IMR-90 (cell line): ENCODE measurements at regions not wholly inside any gene's neighbourhood (a gene's known extent, or its start where the extent isn't known, plus 50 kb on each side); places are given as distances from the start of the nearest gene placed in this dataset.

Experiments used
- ATAC-seq: fragments of 200-7000 bp; cut with Tn5 transposase; 2 replicates; pipeline ENCODE4 v1.9.1; 2020; ENCODE audit warnings: low read depth, mild to moderate bottlenecking, moderate library complexity
- BruUV-seq: library from RNA; stranded (reverse); fragments of 400-500 nt; replicated peaks from 2 replicates; lab custom pipeline; 2021; lab: Mats Ljungman, UMichigan
- CTCF ChIA-PET: fragments of 300-600 bp; formaldehyde crosslinking; extraction: SDS; loops from one replicate; lab custom pipeline; 2021; ENCODE audit warnings: antibody characterized with exemption; lab: Yijun Ruan, JAX
- POLR2A ChIA-PET: fragments of 300-600 bp; sonication (Branson Sonifier 250); formaldehyde crosslinking; loops from one replicate; lab custom pipeline; 2022; ENCODE audit warnings: antibody characterized with exemption; ENCODE audit not compliant: unreplicated experiment; lab: Charles Lee
- DNase-seq: peaks from one replicate; pipeline ENCODE4 v3.0.0; 2013
- H2AFZ ChIP-seq: replicated peaks from 2 replicates; pipeline ENCODE3; 2013; ENCODE audit warnings: low read length, mild to moderate bottlenecking; ENCODE audit not compliant: poor library complexity
- H2AK5ac ChIP-seq: 2 replicates; pipeline ENCODE4 v1.6.1; 2013; ENCODE audit warnings: low read depth, low read length, inconsistent platforms
- H2AK9ac ChIP-seq: replicated peaks from 2 replicates; pipeline ENCODE3; 2013; ENCODE audit warnings: mild to moderate bottlenecking, low read depth, low read length, moderate library complexity; ENCODE audit not compliant: poor library complexity
- H2BK120ac ChIP-seq: 2 replicates; pipeline ENCODE4 v1.6.1; 2013; ENCODE audit warnings: low read depth, low read length, inconsistent platforms
- H2BK15ac ChIP-seq: 3 replicates; pipeline ENCODE4 v1.6.1; 2013; ENCODE audit warnings: low read depth, low read length, inconsistent platforms
- H2BK20ac ChIP-seq: 2 replicates; pipeline ENCODE4 v1.6.1; 2013; ENCODE audit warnings: low read depth, mild to moderate bottlenecking, inconsistent platforms, low read length, moderate library complexity
- H2BK5ac ChIP-seq: 2 replicates; pipeline ENCODE4 v1.6.1; 2013; ENCODE audit warnings: mild to moderate bottlenecking, low read depth, low read length, inconsistent platforms; ENCODE audit not compliant: poor library complexity, severe bottlenecking
- H3K14ac ChIP-seq: replicated peaks from 2 replicates; pipeline ENCODE4 v1.6.1; 2013; ENCODE audit warnings: low read depth, low read length, inconsistent platforms
- H3K18ac ChIP-seq: 2 replicates; pipeline ENCODE4 v1.6.1; 2013; ENCODE audit warnings: low read depth, low read length, control low read depth
- H3K23ac ChIP-seq: 2 replicates; pipeline ENCODE4 v1.6.1; 2013; ENCODE audit warnings: low read depth, low read length, inconsistent platforms
- H3K27ac ChIP-seq: 2 replicates; pipeline ENCODE4 v1.5.1; 2013; ENCODE audit warnings: mild to moderate bottlenecking, control low read depth, low read length; ENCODE audit not compliant: insufficient read depth
- H3K27me3 ChIP-seq: 2 replicates; pipeline ENCODE4 v1.6.1; 2013; ENCODE audit warnings: low read length; ENCODE audit not compliant: control insufficient read depth, insufficient read depth
- H3K36me3 ChIP-seq: 2 replicates; pipeline ENCODE4 v1.6.1; 2013; ENCODE audit warnings: low read length, mixed read lengths; ENCODE audit not compliant: control insufficient read depth, insufficient read depth
- H3K4ac ChIP-seq: 2 replicates; pipeline ENCODE4 v1.6.1; 2013; ENCODE audit warnings: low read depth, low read length, inconsistent platforms
- H3K4me1 ChIP-seq: 2 replicates; pipeline ENCODE4 v1.6.1; 2013; ENCODE audit warnings: low read length, mixed read lengths; ENCODE audit not compliant: control insufficient read depth, insufficient read depth
- H3K4me2 ChIP-seq: 2 replicates; pipeline ENCODE4 v1.6.1; 2013; ENCODE audit warnings: low read depth, mild to moderate bottlenecking, control low read depth, low read length, moderate library complexity
- H3K4me3 ChIP-seq: 2 replicates; pipeline ENCODE4 v1.5.1; 2013; ENCODE audit warnings: low read depth, mild to moderate bottlenecking, control low read depth, low read length, moderate library complexity; ENCODE audit not compliant: insufficient read depth
- H3K56ac ChIP-seq: 2 replicates; pipeline ENCODE4 v1.6.1; 2013; ENCODE audit warnings: low read length, inconsistent platforms; ENCODE audit not compliant: insufficient read depth; ENCODE audit errors: extremely low read depth
- H3K79me1 ChIP-seq, 2 experiments: 2 replicates each; pipeline ENCODE4 v1.6.1; 2013; ENCODE audit warnings: low read length in 2 of 2, inconsistent platforms in 1 of 2, low read depth in 1 of 2
- H3K9ac ChIP-seq: 2 replicates; pipeline ENCODE4 v1.6.1; 2013; ENCODE audit warnings: low read depth, low read length, control low read depth
- H3K9me1 ChIP-seq: 2 replicates; pipeline ENCODE4 v1.6.1; 2013; ENCODE audit warnings: low read length, inconsistent platforms; ENCODE audit not compliant: insufficient read depth
- H3K9me3 ChIP-seq: 2 replicates; pipeline ENCODE4 v1.6.1; 2013; ENCODE audit warnings: low read length; ENCODE audit not compliant: control insufficient read depth, insufficient read depth
- H4K20me1 ChIP-seq: 2 replicates; pipeline ENCODE4 v1.6.1; 2013; ENCODE audit warnings: low read length, inconsistent platforms; ENCODE audit not compliant: insufficient read depth
- H4K5ac ChIP-seq: 2 replicates; pipeline ENCODE4 v1.6.1; 2013; ENCODE audit warnings: mild to moderate bottlenecking, low read depth, low read length, control low read depth
- H4K8ac ChIP-seq, 2 experiments: 2 replicates each; pipeline ENCODE4 v1.6.1; 2013; ENCODE audit warnings: low read depth in 2 of 2, low read length in 2 of 2, control low read depth in 1 of 2, inconsistent platforms in 1 of 2
- H4K91ac ChIP-seq: 2 replicates; pipeline ENCODE4 v1.6.1; 2013; ENCODE audit warnings: low read depth, low read length, inconsistent platforms; ENCODE audit not compliant: insufficient read depth
- MXI1 ChIP-seq: IDR thresholded peaks from 2 replicates; pipeline ENCODE4 v1.6.1; 2012; ENCODE audit warnings: low read depth, mild to moderate bottlenecking, low read length, moderate library complexity, borderline replicate concordance
- whole genome bisulfite sequencing, 2 experiments: methylation state at CpG; one replicate each; pipeline versions ENCODE4 v1.1.5 to v1.1.7; 2013; ENCODE audit warnings: missing lambda C conversion rate in 2 of 2; ENCODE audit not compliant: insufficient read length in 1 of 2; ENCODE audit errors: extremely low coverage in 2 of 2; 5-methylcytosine and 5-hydroxymethylcytosine counted together
- dilution Hi-C: fragments of 300-500 bp; cut with HindIII; formaldehyde crosslinking; loops from one replicate; pipeline ENCODE4 v1.14.3; 2018; ENCODE audit warnings: low sequenced_read_pairs; ENCODE audit not compliant: unreplicated experiment
- in situ Hi-C: fragments of 300-500 bp; cut with MboI; formaldehyde crosslinking; loops from 3 replicates; pipeline ENCODE4 v1.14.3; 2019; ENCODE audit warnings: low sequenced_read_pairs, inconsistent platforms, mixed read lengths
- intact Hi-C: fragments of 100-400 bp; cut with micrococcal nuclease; formaldehyde crosslinking; loops from 2 replicates; pipeline ENCODE4 v1.10.0; 2022
- TF ChIP-seq, protein P1 (sequence below): conservative IDR thresholded peaks from 2 replicates; pipeline ENCODE4 v1.5.1; 2012; ENCODE audit warnings: mild to moderate bottlenecking, low read depth, low read length, improper control_type of control experiment

DNA sequence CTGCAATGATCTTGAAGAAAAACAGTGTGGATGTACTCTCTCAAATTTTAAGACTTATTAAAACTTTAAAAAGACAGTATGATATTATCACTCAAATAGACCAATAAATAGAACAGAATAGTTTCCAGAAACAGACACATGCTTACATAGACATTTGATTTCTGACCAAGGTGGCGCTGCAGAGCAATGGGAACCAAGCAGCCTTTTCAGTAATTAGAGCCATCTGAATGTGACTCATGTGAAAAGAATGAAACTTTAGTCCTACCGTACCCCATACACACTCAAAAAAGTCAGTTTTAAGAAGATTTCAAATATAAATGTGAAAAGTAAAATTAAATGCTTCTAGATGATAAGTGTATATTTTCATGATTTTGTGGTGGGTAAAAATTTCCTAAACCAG, 74.2 kb upstream of the MS4A8 start:
- H4K20me1 ChIP-seq = no peaks in the 10 kb centered on the region
- no peak overlapping the region for H3K4ac ChIP-seq
- intact Hi-C loops = no loop called here
- H3K14ac ChIP-seq = no peak overlapping the region
- H4K91ac ChIP-seq = no peak overlapping the region
- no peak overlapping the region for H4K8ac ChIP-seq
- no peak overlapping the region for H4K5ac ChIP-seq
- no peak overlapping the region for H3K4me2 ChIP-seq
- no peak for TF ChIP-seq MXI1
- TF ChIP-seq, protein P1, sequence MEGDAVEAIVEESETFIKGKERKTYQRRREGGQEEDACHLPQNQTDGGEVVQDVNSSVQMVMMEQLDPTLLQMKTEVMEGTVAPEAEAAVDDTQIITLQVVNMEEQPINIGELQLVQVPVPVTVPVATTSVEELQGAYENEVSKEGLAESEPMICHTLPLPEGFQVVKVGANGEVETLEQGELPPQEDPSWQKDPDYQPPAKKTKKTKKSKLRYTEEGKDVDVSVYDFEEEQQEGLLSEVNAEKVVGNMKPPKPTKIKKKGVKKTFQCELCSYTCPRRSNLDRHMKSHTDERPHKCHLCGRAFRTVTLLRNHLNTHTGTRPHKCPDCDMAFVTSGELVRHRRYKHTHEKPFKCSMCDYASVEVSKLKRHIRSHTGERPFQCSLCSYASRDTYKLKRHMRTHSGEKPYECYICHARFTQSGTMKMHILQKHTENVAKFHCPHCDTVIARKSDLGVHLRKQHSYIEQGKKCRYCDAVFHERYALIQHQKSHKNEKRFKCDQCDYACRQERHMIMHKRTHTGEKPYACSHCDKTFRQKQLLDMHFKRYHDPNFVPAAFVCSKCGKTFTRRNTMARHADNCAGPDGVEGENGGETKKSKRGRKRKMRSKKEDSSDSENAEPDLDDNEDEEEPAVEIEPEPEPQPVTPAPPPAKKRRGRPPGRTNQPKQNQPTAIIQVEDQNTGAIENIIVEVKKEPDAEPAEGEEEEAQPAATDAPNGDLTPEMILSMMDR = peak; percentile 34
- no peaks in the 10 kb centered on the region for H3K9me3 ChIP-seq
- dilution Hi-C loops = no loop called here
- no peak overlapping the region for H2BK120ac ChIP-seq
- no peak overlapping the region for H2BK15ac ChIP-seq
- H2AK5ac ChIP-seq = no peak overlapping the region
- H3K9ac ChIP-seq = no peak overlapping the region
- no peak overlapping the region for H2AFZ ChIP-seq
- H3K27ac ChIP-seq = no peak overlapping the region
- H3K27me3 ChIP-seq = no peaks in the 10 kb centered on the region
- H3K9me1 ChIP-seq = no peaks in the 10 kb centered on the region
- H3K18ac ChIP-seq = no peak overlapping the region
- CTCF ChIA-PET = no interaction called here
- H3K23ac ChIP-seq = no peak overlapping the region
- DNase-seq (peak; percentile 23), ATAC-seq (no peak)
- no peaks in the 10 kb centered on the region for H3K79me1 ChIP-seq
- no peak overlapping the region for H2BK20ac ChIP-seq
- no peak overlapping the region for H3K56ac ChIP-seq
- H3K4me1 ChIP-seq = no peaks in the 10 kb centered on the region
- H3K4me3 ChIP-seq = no peak overlapping the region
- H3K36me3 ChIP-seq = no peaks in the 10 kb centered on the region
- H2BK5ac ChIP-seq = no peak overlapping the region
- WGBS, 2 experiments = no CpG with 5 or more reads among the region's 2 CpGs
- no TSS peak for BruUV-seq
- POLR2A ChIA-PET = no interaction called here
- no peak overlapping the region for H2AK9ac ChIP-seq
- in situ Hi-C loops = no loop called here
